ENCODE measurements at regions not wholly inside any gene's neighbourhood (a gene's known extent, or its start where the extent isn't known, plus 50 kb on each side); places are given as distances from the start of the nearest gene placed in this dataset.

- no peak for TF ChIP-seq ZFX (CRISPR knock-in tag; IDR thresholded peaks at IDR 0.05; ENCODE audit: low read depth)
- no peak for TF ChIP-seq PCBP1 (IDR thresholded peaks at IDR 0.05; ENCODE audit: borderline replicate concordance, low read depth, low read length)
- no peak for TF ChIP-seq POLR2A (IDR thresholded peaks at IDR 0.05; ENCODE audit: insufficient read depth in 1 of 2, low read depth in 2 of 2, low read length in 2 of 2)
- no peak for TF ChIP-seq ZNF766 (CRISPR knock-in tag; IDR thresholded peaks at IDR 0.05; ENCODE audit: borderline replicate concordance)
- TF ChIP-seq IRF9 (CRISPR knock-in tag; IDR thresholded peaks at IDR 0.05; ENCODE audit: borderline replicate concordance): no peak
Measured at GRCh38 chr10:131480861-131481260, 169.3 kb upstream of the TCERG1L start.
